Peyer's patch (tissue), 4 donors: ENCODE measurements at regions not wholly inside any gene's neighbourhood (a gene's known extent, or its start where the extent isn't known, plus 50 kb on each side); places are given as distances from the start of the nearest gene placed in this dataset.

Experiments
- DNase-seq, 3 donors: peaks; one replicate each; pipeline ENCODE4 v3.0.0-alpha.2; 2017 to 2019
- H3K27ac ChIP-seq, 4 donors: fragments of 200-600 bp; sonication (generic); one replicate each; pipeline ENCODE4 v1.5.1; 2016 to 2019
- H3K27me3 ChIP-seq, 2 donors: fragments of 200-600 bp; sonication (generic); one replicate each; pipeline ENCODE4 v1.5.1; 2019
- H3K36me3 ChIP-seq, 3 donors: fragments of 200-600 bp; sonication (generic); one replicate each; pipeline ENCODE4 v1.5.1; 2016 to 2019
- H3K4me1 ChIP-seq, 4 donors: fragments of 200-600 bp; sonication (generic); one replicate each; pipeline ENCODE4 v1.5.1; 2016 to 2019
- H3K4me3 ChIP-seq, 4 donors: fragments of 200-600 bp; sonication (generic); 1 replicate in 3 of 4; 2 replicates in 1 of 4; pipeline ENCODE4 v1.5.1; 2016 to 2019; ENCODE audit warnings: mild to moderate bottlenecking in 1 of 4
- H3K9me3 ChIP-seq, 4 donors: fragments of 200-600 bp; sonication (generic); one replicate each; pipeline ENCODE4 v1.5.1; 2016 to 2019; ENCODE audit warnings: mild to moderate bottlenecking in 1 of 4
- CTCF ChIP-seq, 6 experiments: fragments of 450-650 bp in 4 of 6; fragments of 200-600 bp in 2 of 6; sonication (generic) in 1 of 6; IDR thresholded peaks; one replicate each; pipeline ENCODE4 v1.5.1; 2017 to 2019; ENCODE audit warnings: antibody characterized with exemption in 6 of 6, mild to moderate bottlenecking in 3 of 6, moderate library complexity in 1 of 6
- POLR2A ChIP-seq, 2 donors: fragments of 450-650 bp; IDR thresholded peaks; one replicate each; pipeline ENCODE4 v1.5.1; 2017; ENCODE audit warnings: antibody characterized with exemption in 2 of 2, mild to moderate bottlenecking in 2 of 2, moderate library complexity in 2 of 2

- no peaks in the 10 kb centered on the region for H3K36me3 ChIP-seq
- DNase-seq, result no peak
- H3K4me3 ChIP-seq, result no peak overlapping the region
- TF ChIP-seq CTCF (IDR thresholded peaks at IDR 0.05) (no peak), POLR2A (IDR thresholded peaks at IDR 0.05) (no peak)
- H3K27me3 ChIP-seq, result no peaks in the 10 kb centered on the region
- H3K4me1 ChIP-seq, result no peaks in the 10 kb centered on the region
- H3K27ac ChIP-seq, result no peak overlapping the region
- H3K9me3 ChIP-seq, result no peaks in the 10 kb centered on the region
Measured at GRCh38 chr13:40863723-40864122, 74.3 kb downstream of the SLC25A15 start.

DNA sequence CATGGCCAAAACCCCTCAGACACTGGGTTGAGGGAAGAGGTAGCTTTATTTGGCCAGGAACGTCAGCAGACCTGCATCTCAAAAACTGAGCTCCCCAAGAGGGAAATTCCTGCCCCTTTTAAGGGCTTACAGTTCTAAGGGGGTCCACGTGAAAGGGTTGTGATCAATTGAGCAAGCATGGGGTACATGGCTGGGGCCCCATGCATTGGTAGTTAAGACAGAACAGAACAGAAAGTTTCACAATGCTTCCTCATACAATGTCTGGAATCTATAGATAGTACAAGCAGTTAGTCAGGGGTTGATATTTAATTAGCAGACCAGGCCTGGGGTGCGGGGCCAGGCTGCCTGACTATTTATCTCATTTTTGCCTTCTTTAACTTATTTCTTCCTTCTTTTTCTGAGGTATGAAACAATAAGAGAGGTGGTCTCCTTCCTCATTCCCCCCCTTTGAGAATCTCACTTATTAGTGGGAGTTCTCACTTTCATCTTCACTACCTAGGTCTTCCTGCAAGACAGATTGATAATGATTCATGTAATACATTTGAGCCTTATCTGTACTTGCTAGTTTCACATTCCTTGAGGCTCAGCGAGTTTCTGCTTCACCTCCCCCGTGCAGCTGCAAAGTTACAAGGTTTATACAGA, 84.8 kb downstream of the SLC25A15 start:
- H3K4me3 ChIP-seq, result no peak overlapping the region
- no peak for DNase-seq
- H3K9me3 ChIP-seq, result peaks cover 0 to 52% (median 22%) of the 10 kb centered on the region in 4 donors
- H3K27me3 ChIP-seq, result no peaks in the 10 kb centered on the region
- no peak overlapping the region for H3K27ac ChIP-seq
- H3K36me3 ChIP-seq, result peaks cover 0 to 42% (median 0%) of the 10 kb centered on the region in 3 donors
- H3K4me1 ChIP-seq, result no peaks in the 10 kb centered on the region
- TF ChIP-seq CTCF (IDR thresholded peaks at IDR 0.05), result no peak
- TF ChIP-seq POLR2A (IDR thresholded peaks at IDR 0.05), result no peak

DNA sequence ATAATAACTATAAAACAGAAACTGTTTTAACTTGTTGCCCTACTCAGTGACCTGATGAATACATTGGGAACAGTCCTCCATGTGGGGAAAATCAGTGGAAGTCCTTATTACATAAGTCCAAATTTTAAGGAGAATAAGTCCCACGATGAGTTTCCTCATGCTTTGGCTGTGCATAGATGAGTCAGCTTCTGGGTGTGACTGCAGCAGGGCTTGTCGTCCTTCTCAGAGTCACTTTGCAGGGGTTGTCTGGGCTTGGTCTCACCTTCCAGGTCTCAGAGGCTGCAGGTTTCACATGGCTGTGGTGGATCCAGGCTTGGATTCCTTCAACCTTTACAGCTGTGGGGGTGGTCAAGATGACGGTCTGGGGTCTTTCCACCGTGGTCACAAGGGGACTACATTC, 85.6 kb downstream of the SLC25A15 start:
- H3K9me3 ChIP-seq, result peaks cover 0 to 53% (median 22%) of the 10 kb centered on the region in 4 donors
- DNase-seq, result no peak
- peaks cover 0 to 42% (median 0%) of the 10 kb centered on the region in 3 donors for H3K36me3 ChIP-seq
- TF ChIP-seq POLR2A (IDR thresholded peaks at IDR 0.05), result no peak
- no peak for TF ChIP-seq CTCF (IDR thresholded peaks at IDR 0.05)
- no peaks in the 10 kb centered on the region for H3K4me1 ChIP-seq
- H3K27ac ChIP-seq, result no peak overlapping the region
- no peaks in the 10 kb centered on the region for H3K27me3 ChIP-seq
- H3K4me3 ChIP-seq, result no peak overlapping the region

GRCh38 chr13:40875583-40875982, 86.2 kb downstream of the SLC25A15 start:
- TF ChIP-seq POLR2A (IDR thresholded peaks at IDR 0.05) (no peak), CTCF (IDR thresholded peaks at IDR 0.05) (no peak)
- Histone ChIP-seq H3K36me3 (peaks cover 0 to 42% (median 0%) of the 10 kb centered on the region in 3 donors), H3K4me3 (no peak overlapping the region), H3K4me1 (no peaks in the 10 kb centered on the region), H3K9me3 (peaks cover 0 to 58% (median 22%) of the 10 kb centered on the region in 4 donors), H3K27ac (no peak overlapping the region), H3K27me3 (no peaks in the 10 kb centered on the region)
- no peak for DNase-seq

- Histone ChIP-seq H3K9me3 (peaks cover 0 to 59% (median 22%) of the 10 kb centered on the region in 4 donors), H3K36me3 (peaks cover 0 to 42% (median 0%) of the 10 kb centered on the region in 3 donors), H3K4me1 (no peaks in the 10 kb centered on the region), H3K4me3 (no peak overlapping the region), H3K27ac (no peak overlapping the region), H3K27me3 (no peaks in the 10 kb centered on the region)
- no peak for DNase-seq
- TF ChIP-seq POLR2A (IDR thresholded peaks at IDR 0.05) (no peak), CTCF (IDR thresholded peaks at IDR 0.05) (no peak)
Measured at GRCh38 chr13:40876020-40876738, 86.8 kb downstream of the SLC25A15 start.
